Activated B cell treated with CpG ODN at 0.5 μM for 24 hours (primary cell): ENCODE measurements at regions not wholly inside any gene's neighbourhood (a gene's known extent, or its start where the extent isn't known, plus 50 kb on each side); places are given as distances from the start of the nearest gene placed in this dataset.
"Not testable (repeated sequence)": the region's sequence is repeated elsewhere in the genome, so short reads cannot be mapped to it uniquely, and the experiment has no call there.

Source experiments
- ATAC-seq: fragments of 200-7000 bp; cut with Tn5 transposase; one replicate; pipeline ENCODE4 v1.10.0; 2021; ENCODE audit warnings: low read depth, mild to moderate bottlenecking, moderate library complexity
- CTCF ChIA-PET: fragments of 350-600 bp; sonication (Branson Sonifier 250); formaldehyde crosslinking; loops from one replicate; lab custom pipeline; 2021; ENCODE audit warnings: antibody characterized with exemption; lab: Charles Lee
- POLR2A ChIA-PET: fragments of 350-600 bp; sonication (Branson Sonifier 250); formaldehyde crosslinking; loops from one replicate; lab custom pipeline; 2021; ENCODE audit warnings: antibody characterized with exemption; lab: Charles Lee
- DNase-seq: peaks from one replicate; pipeline ENCODE4 v3.0.0; 2022
- H3K27ac Mint-ChIP-seq: one replicate; pipeline ENCODE4 v1.8.0; 2020; ENCODE audit warnings: mixed read lengths
- H3K27me3 Mint-ChIP-seq: one replicate; pipeline ENCODE4 v1.8.0; 2021; ENCODE audit warnings: mixed read lengths
- H3K36me3 Mint-ChIP-seq: one replicate; pipeline ENCODE4 v1.8.0; 2021; ENCODE audit warnings: low read depth, mixed read lengths
- H3K4me1 Mint-ChIP-seq: one replicate; pipeline ENCODE4 v1.8.0; 2021; ENCODE audit warnings: mixed read lengths
- H3K4me3 Mint-ChIP-seq: one replicate; pipeline ENCODE4 v1.8.0; 2020; ENCODE audit warnings: mild to moderate bottlenecking, mixed read lengths
- H3K9me3 Mint-ChIP-seq: one replicate; pipeline ENCODE4 v1.8.0; 2020; ENCODE audit warnings: mixed read lengths
- CTCF ChIP-seq: fragments of 200-600 bp; IDR thresholded peaks from one replicate; pipeline ENCODE4 v1.8.0; 2022; ENCODE audit warnings: antibody characterized with exemption, mild to moderate bottlenecking
- intact Hi-C: fragments of 100-400 bp; cut with micrococcal nuclease; formaldehyde crosslinking; loops from one replicate; pipeline ENCODE4 v1.15.1; 2024

DNA sequence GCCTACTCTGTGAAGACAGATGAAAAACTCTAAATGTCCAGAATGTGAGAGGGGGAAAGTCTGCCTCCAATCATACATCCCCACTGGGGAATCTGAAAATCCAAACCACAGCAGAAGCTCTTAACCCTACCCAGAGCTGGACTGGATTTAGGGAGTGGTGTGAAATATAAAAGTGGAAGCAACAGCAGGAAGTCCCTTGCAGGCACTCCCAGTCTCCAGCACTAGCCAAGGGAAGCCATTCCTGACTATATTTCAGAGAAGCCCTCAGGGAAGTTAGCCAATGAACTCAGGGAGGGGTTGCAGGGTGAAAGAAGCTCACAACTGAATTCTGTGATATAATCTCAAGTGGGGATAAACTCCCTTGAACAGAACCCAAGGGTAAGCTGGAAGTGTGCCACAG is 51.5 kb downstream of the CRPPA start:
- no peaks in the 10 kb centered on the region for H3K9me3 Mint-ChIP-seq
- H3K4me3 Mint-ChIP-seq, result no peak overlapping the region
- H3K27me3 Mint-ChIP-seq, result no peaks in the 10 kb centered on the region
- H3K36me3 Mint-ChIP-seq, result no peaks in the 10 kb centered on the region
- H3K27ac Mint-ChIP-seq, result no peak overlapping the region
- ChIA-PET CTCF (no interaction called here), POLR2A (no interaction called here)
- TF ChIP-seq CTCF, result no peak
- intact Hi-C loops, result no loop called here
- H3K4me1 Mint-ChIP-seq, result no peaks in the 10 kb centered on the region
- DNase-seq (no peak), ATAC-seq (no peak)

GRCh38 chr7:16369309-16369708 is 52.0 kb downstream of the CRPPA start:
- intact Hi-C loops, CTCF ChIA-PET, H3K4me3 Mint-ChIP-seq: not testable (repeated sequence)

GRCh38 chr7:16368885-16369284 is 52.5 kb downstream of the CRPPA start:
- Mint-ChIP-seq H3K27ac (no peak overlapping the region), H3K36me3 (no peaks in the 10 kb centered on the region), H3K9me3 (no peaks in the 10 kb centered on the region), H3K27me3 (no peaks in the 10 kb centered on the region), H3K4me3 (no peak overlapping the region), H3K4me1 (no peaks in the 10 kb centered on the region)
- intact Hi-C loops, result no loop called here
- no peak for TF ChIP-seq CTCF
- POLR2A ChIA-PET, result no interaction called here
- DNase-seq (no peak), ATAC-seq (no peak)
- CTCF ChIA-PET, result no interaction called here

More at GRCh38 chr7:16369309-16369708, 52.0 kb downstream of the CRPPA start:
- H3K36me3 Mint-ChIP-seq, ATAC-seq, H3K27me3 Mint-ChIP-seq, POLR2A ChIA-PET, H3K4me1 Mint-ChIP-seq, H3K27ac Mint-ChIP-seq, H3K9me3 Mint-ChIP-seq, DNase-seq: not testable (repeated sequence)

- no peak overlapping the region for H3K27ac Mint-ChIP-seq
- POLR2A ChIA-PET, result no interaction called here
- H3K9me3 Mint-ChIP-seq, result no peaks in the 10 kb centered on the region
- no peaks in the 10 kb centered on the region for H3K36me3 Mint-ChIP-seq
- intact Hi-C loops, result no loop called here
- no peaks in the 10 kb centered on the region for H3K27me3 Mint-ChIP-seq
- no peak overlapping the region for H3K4me3 Mint-ChIP-seq
- DNase-seq (no peak), ATAC-seq (no peak)
- no peak for TF ChIP-seq CTCF
- CTCF ChIA-PET, result no interaction called here
- H3K4me1 Mint-ChIP-seq, result no peaks in the 10 kb centered on the region
Measured at GRCh38 chr7:16367115-16367514, 54.2 kb downstream of the CRPPA start.

GRCh38 chr7:16365952-16366351 is 55.4 kb downstream of the CRPPA start:
- H3K4me3 Mint-ChIP-seq, result no peak overlapping the region
- DNase-seq (no peak), ATAC-seq (no peak)
- ChIA-PET CTCF (no interaction called here), POLR2A (no interaction called here)
- H3K4me1 Mint-ChIP-seq, result no peaks in the 10 kb centered on the region
- no peak overlapping the region for H3K27ac Mint-ChIP-seq
- H3K36me3 Mint-ChIP-seq, result no peaks in the 10 kb centered on the region
- TF ChIP-seq CTCF, result no peak
- no peaks in the 10 kb centered on the region for H3K27me3 Mint-ChIP-seq
- no peaks in the 10 kb centered on the region for H3K9me3 Mint-ChIP-seq
- intact Hi-C loops, result no loop called here

DNA sequence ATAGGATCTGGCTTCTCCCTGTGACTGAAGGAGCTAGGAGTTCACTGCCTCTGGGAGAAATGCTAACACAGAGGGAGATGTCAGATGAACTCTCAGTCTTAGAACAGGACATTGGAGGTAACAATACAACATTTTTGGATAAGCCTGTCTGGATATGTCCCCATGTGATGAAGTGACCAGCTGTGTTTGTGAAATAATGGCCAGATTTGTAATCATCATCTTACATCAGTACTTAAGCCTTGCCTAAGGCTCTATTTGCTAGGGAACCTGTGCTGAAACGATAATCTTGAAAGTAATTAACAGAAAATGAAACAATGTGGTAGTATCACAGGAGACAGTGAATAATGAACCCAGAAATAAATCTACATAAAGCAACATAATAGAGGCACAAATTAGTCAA is 56.2 kb downstream of the CRPPA start:
- H3K27ac Mint-ChIP-seq, result no peak overlapping the region
- H3K36me3 Mint-ChIP-seq, result no peaks in the 10 kb centered on the region
- ChIA-PET POLR2A (no interaction called here), CTCF (no interaction called here)
- intact Hi-C loops, result no loop called here
- H3K4me3 Mint-ChIP-seq, result no peak overlapping the region
- TF ChIP-seq CTCF, result no peak
- H3K27me3 Mint-ChIP-seq, result no peaks in the 10 kb centered on the region
- no peaks in the 10 kb centered on the region for H3K4me1 Mint-ChIP-seq
- no peak for ATAC-seq
- DNase-seq, result no peak
- H3K9me3 Mint-ChIP-seq, result no peaks in the 10 kb centered on the region
